Stimulated activated CD4-positive, alpha-beta T cell treated with anti-CD3 and anti-CD28 coated beads, Interleukin-4, amount 100 ng/mL, for 48 hours (primary cell): ENCODE measurements at regions not wholly inside any gene's neighbourhood (a gene's known extent, or its start where the extent isn't known, plus 50 kb on each side); places are given as distances from the start of the nearest gene placed in this dataset.
"Not testable (repeated sequence)": the region's sequence is repeated elsewhere in the genome, so short reads cannot be mapped to it uniquely, and the experiment has no call there.

Experiments used
- DNase-seq, 2 donors: peaks; one replicate each; pipeline ENCODE4 v3.0.0-alpha.2; 2020; ENCODE audit warnings: low read depth in 2 of 2

DNA sequence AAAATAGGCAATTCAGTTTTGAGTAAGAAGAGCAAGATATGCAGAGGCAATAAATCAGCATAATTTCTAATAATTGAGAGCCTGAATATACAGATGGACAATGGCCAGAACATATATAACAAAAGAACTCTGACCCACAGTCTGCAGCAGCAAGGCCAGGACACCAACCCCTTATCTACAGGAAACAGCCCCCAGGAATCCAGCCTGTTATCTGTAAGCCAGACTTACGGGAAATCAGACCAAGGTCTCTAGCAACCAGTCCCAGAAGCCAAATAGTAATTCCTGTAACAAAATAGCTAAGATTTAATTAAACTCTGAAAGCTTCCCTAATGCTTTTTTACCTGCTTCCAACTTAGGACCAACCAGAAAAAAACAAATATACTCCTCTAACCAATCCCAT lies 434.5 kb upstream of the GYPC start:
- no peak for DNase-seq

GRCh38 chr2:126222278-126222677 lies 433.7 kb upstream of the GYPC start:
- DNase-seq = no peak

DNA sequence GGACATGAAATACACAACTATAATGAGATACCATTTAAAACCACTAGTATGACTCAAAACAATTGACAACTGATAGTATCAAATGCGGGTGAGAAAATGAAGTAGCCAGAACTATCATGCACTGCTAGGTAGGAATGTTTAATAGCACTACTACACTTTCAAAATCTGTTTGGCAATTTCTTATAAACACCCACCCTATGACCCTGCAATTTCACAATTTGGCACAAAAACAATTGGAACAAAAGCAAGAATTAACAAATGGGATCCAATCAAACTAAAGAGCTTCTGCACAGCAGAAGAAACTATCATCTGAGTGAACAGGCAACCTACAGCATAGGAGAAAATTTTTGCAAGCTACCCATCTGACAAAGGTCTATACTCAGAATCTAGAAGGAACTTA lies 431.2 kb upstream of the GYPC start:
- no peak for DNase-seq

- no peak for DNase-seq
Measured at GRCh38 chr2:126227250-126227649, 428.7 kb upstream of the GYPC start.

- no peak for DNase-seq
Measured at GRCh38 chr2:126228531-126228930, 427.4 kb upstream of the GYPC start.

GRCh38 chr2:126238251-126238650 lies 417.7 kb upstream of the GYPC start:
- no peak for DNase-seq

GRCh38 chr2:126239320-126239955 lies 416.5 kb upstream of the GYPC start:
- DNase-seq = no peak

- no peak for DNase-seq
Measured at GRCh38 chr2:126241001-126241400, 415.0 kb upstream of the GYPC start.

DNA sequence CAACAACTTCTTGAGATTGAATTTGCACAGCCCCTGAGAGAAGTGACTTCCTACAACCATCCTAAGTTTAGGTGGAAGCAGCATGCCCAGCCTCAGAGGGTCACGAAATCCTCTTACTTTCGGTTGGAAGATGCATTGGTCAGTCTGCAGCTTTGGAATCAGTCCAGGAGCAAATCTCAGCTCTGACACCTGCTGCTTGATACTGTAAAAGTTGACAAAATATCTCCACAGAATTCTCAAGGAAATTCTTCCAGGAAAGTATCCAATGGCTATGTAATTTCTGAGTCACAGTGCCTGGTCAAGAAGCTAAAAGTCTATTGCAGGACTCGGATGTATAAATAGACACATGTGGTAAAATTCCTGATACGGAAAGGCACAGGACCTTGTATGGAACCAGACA lies 414.5 kb upstream of the GYPC start:
- no peak for DNase-seq

- peak; percentile 36 to 43 for DNase-seq
Measured at GRCh38 chr2:126244937-126245336, 411.0 kb upstream of the GYPC start.

- no peak for DNase-seq
Measured at GRCh38 chr2:126253669-126254068, 402.3 kb upstream of the GYPC start.

DNA sequence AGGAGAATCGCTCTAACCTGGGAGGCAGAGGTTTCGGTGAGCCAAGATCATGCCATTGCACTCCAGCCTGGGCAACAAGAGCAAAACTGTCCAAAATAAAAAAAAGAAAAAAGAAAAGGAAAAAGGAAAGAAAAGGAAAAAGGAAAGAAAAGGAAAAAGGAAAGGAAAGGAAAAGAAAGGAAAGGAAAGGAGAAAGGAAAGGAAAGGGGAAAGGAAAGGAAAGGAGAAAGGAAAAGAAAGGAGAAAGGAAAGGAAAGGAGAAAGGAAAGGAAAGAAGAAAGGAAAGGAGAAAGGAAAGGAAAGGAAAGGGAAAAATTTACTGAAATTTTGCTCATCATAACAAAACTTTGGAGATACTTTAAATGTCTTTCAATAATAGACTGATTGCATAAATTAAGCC lies 391.3 kb upstream of the GYPC start:
- DNase-seq = no peak

DNA sequence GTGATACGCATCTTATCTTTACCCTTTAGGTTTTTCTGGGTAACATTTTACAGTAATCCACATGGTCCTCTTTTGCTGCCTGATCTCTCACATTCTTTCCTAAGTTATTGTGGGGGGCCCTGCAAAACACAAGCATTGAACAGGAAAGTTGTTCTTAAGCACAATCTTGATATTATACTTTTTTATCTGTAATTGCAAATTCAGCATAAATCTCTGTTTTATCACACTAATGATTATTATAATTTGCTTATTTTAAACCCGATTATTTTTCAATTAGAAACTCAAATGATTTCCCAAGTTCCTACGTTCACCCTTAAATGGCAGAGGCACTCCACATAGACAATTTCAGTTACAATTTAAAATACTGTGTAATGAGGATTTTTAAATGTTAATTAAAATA lies 386.0 kb upstream of the GYPC start:
- DNase-seq = no peak

DNA sequence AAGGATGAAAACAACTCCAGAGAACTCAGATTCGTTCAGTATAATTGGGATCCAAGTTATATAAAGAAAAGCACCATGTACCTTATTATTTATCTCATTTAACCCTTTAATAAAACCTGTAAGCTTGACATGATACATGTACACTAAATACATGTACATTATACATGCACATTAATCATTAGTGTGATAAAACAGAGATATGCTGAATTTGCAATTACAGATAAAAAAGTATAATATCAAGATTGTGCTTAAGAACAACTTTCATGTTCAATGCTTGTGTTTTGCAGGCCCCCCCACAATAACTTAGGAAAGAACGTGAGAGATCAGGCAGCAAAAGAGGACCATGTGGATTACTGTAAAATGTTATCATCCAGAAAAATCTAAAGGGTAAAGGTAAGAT lies 385.4 kb upstream of the GYPC start:
- DNase-seq = no peak

DNA sequence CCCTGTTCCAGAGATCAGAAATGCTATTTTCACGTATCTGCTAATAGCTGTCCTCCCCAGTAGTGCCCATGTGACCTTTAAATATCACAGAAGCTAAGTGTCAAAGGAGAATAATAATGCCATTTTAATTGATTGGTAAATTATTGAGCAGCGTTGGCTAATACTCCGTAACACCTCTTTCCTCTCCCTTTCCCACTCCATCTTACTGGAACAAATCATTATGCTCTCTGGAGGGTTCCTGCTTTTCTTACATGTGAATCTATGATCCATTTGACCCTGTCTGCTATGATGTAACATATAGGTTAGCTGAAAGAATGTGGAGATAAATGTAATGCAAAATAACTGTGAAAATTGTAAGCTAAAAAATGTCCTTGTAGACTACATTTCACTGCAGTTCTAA lies 383.6 kb upstream of the GYPC start:
- no peak for DNase-seq

DNA sequence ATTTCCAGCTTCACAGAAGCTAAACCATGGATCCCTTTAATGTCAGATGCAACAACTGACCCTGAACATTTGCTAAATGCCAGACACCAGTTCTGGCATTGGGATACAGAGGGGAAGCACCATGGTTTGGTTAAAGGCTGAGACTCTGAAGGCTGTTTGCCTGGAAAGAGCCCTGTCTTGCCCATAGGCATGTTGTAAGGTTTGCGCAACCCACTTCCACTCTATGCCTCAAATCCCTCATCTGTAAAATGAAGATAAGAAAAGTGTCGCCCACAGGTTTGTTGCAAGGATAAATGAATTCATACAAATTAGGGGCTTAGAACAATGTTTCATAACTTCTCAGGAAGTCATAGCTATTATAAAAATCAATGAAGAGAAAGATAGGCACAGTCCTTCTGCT lies 380.9 kb upstream of the GYPC start:
- DNase-seq = no peak

DNA sequence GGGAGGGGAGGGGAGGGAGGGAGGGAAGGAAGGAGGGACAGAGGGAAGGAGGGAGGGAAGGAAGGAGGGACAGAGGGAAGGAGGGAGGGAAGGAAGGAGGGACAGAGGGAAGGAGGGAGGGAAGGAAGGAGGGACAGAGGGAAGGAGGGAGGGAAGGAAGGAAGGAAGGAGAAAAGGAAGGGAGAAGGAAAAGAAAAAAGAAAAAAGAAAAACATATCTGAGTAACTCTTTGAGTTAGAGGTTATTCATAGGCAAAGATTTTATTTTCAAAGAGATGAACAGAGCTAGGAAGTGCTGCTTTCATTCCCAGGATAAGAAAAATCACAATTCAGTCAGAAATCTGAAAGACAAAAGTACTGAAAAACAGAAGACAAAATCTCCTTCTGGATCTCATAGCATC lies 379.7 kb upstream of the GYPC start:
- not testable (repeated sequence) for DNase-seq

DNA sequence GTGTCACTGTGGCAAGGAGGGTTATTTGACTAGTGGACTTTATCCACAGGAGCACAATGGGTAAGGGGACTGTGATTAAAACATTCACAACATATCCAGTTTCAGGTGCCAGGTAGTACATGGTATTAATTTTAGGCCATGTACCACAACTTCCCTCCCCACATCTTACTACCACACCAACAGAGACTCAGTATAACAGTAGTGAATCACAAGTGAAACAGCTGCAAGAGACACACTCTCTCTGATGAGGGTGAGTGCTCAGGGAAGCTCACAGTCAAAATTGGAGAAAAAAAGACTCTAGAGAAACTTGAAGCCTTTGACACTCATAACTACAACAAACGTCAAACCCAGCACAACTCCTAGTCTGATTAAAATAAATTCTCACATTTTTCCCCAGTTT lies 367.6 kb upstream of the GYPC start:
- no peak for DNase-seq

GRCh38 chr2:126293962-126294361 lies 362.0 kb upstream of the GYPC start:
- DNase-seq = not testable (repeated sequence)

DNA sequence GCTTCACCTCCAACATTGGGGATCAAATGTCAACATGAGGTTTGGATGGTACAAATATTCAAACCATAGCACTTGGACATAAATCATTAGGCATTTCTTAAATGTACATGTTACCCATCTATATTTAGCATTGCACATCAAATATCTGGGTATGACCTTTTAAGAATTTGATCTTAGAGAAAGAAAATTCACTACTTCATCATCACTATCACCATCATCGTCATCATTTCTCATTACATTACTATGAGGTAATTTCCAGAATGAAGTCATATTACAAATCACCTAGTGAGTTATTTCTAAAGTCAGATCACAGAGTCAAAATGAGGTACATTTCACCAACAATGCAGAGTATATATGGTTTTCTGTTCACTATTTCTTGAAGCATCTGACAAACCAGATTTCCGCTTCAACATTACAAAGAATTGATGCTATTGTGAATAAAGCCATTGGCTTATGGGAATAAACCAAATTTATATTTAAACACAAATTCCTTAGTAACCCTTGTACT lies 356.4 kb upstream of the GYPC start:
- DNase-seq = no peak

DNA sequence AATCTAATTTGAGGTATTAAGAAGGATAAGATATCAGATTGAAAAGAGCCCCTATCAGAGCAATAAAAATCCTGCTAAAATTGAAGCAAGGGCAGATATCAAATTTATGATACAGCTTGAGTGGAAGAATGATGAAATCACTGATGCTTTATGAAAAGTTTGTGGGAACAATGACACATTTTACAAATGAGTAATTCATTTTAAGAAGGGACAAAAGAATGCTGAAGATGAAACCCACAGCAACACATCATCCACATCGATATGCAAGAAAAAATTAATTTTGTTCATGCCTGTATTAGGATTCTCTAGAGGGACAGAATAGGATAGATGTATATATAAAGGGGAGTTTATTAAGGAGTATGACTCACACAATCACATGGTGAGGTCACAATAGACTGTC lies 355.6 kb upstream of the GYPC start:
- DNase-seq = no peak

DNA sequence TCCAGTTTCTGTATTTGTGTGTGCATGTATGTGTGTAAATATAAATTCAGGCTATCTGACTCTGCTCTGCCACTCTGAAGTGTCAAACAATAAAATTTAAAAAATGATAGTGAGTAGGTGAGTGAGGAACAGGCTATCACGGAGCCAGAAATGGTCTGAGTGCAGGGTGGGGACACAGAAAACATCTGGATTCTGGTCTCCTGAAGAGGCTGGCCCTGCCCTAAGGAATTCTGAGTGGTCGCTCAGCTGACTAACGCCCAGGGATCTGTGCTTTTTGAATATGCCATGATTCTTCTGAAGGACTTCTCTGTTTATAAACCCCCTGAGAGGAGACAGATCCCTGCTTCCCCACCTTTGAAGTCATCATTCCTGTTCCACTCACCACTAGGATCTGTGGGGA lies 353.9 kb upstream of the GYPC start:
- DNase-seq = no peak

GRCh38 chr2:126303113-126303512 lies 352.8 kb upstream of the GYPC start:
- no peak for DNase-seq

DNA sequence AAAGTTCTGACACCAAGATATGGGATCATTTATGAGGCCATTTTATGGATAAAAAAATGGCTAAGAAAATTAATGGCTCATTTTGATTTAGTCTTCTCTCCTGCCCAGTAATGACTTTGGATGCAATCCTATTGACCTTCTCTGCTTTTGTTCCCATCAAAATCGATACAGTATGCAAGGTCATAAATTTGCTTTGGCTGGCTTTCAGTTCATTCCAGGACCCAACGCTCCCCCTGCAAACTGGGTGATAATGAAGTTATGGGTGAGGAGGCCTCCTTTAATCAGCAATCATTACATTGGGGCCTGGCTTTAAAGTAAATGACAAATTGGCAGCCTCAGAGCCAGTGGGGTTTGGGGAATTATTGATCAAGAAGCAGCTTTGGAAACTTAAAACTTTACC lies 351.8 kb upstream of the GYPC start:
- no peak for DNase-seq
